GM10266 (cell line): ENCODE measurements at regions not wholly inside any gene's neighbourhood (a gene's known extent, or its start where the extent isn't known, plus 50 kb on each side); places are given as distances from the start of the nearest gene placed in this dataset.
"Not testable (repeated sequence)": the region's sequence is repeated elsewhere in the genome, so short reads cannot be mapped to it uniquely, and the experiment has no call there.

Experiments
- DNase-seq: peaks from one replicate; pipeline ENCODE4 v3.0.0; 2012; ENCODE audit errors: extremely low spot score
- TF ChIP-seq, protein P1 (sequence below): IDR thresholded peaks from 2 replicates; pipeline ENCODE4 v1.5.1; 2012; ENCODE audit warnings: mild to moderate bottlenecking, low read depth; ENCODE audit not compliant: control insufficient read depth, insufficient read depth; ENCODE audit errors: missing control alignments

DNA sequence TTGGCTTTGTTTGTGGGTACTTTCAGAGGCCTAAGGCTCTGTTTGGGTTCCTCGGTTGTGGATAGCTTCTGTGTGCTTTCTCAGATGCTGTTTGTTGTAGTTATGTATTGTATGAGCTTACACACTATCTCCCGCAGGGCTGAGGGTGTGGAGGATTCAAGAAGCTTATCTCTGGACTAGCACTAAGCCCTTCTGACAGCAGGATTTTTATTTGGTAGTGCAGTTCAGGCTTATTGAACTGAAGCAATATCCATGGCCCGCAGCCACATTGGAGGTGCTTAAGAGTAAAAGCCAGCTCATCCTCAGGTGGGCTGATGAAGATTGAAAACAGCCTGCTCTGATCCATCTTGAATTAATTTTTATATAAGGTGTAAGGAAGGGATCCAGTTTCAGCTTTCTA lies 128.2 kb downstream of the RASGEF1B start:
- TF ChIP-seq, protein P1, sequence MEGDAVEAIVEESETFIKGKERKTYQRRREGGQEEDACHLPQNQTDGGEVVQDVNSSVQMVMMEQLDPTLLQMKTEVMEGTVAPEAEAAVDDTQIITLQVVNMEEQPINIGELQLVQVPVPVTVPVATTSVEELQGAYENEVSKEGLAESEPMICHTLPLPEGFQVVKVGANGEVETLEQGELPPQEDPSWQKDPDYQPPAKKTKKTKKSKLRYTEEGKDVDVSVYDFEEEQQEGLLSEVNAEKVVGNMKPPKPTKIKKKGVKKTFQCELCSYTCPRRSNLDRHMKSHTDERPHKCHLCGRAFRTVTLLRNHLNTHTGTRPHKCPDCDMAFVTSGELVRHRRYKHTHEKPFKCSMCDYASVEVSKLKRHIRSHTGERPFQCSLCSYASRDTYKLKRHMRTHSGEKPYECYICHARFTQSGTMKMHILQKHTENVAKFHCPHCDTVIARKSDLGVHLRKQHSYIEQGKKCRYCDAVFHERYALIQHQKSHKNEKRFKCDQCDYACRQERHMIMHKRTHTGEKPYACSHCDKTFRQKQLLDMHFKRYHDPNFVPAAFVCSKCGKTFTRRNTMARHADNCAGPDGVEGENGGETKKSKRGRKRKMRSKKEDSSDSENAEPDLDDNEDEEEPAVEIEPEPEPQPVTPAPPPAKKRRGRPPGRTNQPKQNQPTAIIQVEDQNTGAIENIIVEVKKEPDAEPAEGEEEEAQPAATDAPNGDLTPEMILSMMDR = no peak
- no peak for DNase-seq

DNA sequence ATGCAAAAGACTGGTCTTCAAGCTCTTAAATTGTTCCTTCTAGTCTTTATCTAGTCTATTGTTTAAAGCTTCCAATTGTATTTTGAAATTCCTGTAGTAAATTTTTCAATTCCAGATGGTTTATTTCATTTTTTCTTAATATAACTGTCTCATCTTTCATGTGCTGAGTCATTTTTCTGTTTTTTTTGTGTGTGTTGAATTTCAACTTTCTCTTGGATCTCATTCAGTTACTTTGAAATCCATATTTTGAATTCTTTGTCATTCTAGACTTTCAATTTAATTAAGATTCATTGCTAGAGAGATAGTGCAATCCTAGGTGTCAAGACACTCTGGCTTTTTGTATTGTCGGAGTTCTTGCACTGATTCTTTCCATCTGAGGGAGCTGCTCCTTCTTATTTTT lies 128.0 kb upstream of the PRKG2 start:
- DNase-seq = no peak
- TF ChIP-seq, protein P1 = no peak

DNA sequence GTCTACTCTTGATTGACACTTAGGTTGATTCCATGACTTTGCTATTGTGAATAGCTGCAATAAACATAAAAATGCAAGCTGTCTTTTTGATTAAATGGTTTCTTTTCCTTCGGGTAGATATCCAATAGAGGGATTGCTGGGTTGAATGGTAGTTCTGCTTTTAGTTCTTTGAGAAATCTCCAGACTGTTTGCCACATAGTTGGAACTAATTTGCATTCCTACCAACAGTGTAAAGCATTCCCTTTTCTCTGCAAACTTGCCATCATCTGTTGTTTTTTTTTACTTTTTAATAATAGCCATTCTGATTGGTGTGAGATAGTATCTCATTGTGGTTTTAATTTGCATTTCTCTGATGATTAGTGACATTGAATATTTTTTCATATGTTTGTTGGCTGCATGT lies 122.2 kb upstream of the PRKG2 start:
- TF ChIP-seq, protein P1 = no peak
- DNase-seq = no peak

DNA sequence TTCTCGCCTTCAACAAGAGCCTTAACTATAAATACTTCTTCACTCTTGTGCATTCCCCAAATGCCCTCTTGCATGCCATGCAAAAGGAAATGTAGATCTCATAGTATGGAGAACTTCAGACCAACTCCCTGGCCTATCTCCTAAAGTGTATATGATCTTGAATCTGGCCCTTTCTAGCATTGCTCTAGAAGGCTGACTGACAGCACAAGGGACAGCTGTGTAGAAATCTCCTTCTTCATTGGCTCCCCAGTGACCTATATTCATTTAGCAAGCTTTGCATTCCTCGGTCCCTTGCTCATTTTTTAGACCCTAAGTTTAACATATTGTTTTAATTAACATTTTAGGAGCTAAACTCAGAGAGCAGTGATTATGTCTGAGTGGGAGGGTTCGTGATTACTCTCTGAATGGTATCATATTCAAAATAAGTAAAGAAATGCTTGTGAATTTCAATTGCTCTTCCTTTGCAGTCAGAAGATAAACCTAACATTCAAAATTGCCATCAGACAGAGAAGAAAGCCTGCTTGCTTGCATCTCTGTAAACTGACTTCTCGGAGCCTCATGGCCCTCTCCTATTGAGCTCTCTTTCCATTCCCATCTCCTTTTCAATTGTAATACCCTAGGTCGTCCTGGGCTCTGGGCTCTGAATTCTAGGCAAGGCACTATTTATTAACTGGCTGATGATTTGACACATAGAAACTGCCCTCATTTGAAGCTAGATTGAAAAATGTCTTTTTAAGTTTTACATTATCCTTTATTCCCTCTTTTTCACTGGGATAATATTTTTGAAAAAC lies 120.3 kb upstream of the PRKG2 start:
- no peak for DNase-seq
- TF ChIP-seq, protein P1 = no peak

DNA sequence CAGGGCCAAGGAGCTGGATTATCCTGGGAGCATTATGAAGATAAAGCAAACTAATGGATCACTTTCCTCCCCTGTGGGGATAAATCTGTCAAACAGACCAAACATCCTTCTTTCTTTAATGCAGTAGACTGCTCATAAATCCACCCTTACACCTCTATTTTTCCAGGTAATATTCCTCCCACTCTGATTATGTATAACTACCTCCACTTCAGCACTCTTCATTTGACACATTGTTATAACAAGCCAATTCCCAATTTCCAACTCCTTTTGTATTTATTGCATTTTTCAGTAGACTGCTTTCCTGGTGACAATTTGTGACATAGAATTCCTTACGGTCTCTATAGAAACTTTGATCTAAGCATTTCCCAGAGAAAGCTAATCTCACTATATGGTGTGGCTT lies 115.0 kb upstream of the PRKG2 start:
- DNase-seq = no peak
- TF ChIP-seq, protein P1 = no peak

DNA sequence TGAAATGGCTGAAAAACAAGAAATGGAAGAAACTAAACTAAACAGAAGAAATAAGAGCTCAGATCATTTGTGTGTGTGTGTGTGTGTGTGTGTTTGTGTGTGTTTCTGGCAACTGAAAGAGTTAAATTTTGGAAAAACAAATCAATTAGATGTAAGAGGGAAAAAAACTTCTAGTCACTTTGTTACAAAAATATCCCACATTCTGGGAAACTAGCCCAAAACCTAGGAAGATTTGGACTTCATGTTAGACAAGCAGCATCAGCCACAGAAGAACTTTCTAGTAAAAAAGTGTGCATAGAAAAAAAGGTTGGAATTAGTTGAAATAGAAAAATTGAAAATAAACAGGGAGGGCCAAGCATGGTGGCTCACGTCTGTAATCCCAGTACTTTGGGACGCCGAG lies 111.6 kb upstream of the PRKG2 start:
- TF ChIP-seq, protein P1 = no peak
- DNase-seq = no peak

DNA sequence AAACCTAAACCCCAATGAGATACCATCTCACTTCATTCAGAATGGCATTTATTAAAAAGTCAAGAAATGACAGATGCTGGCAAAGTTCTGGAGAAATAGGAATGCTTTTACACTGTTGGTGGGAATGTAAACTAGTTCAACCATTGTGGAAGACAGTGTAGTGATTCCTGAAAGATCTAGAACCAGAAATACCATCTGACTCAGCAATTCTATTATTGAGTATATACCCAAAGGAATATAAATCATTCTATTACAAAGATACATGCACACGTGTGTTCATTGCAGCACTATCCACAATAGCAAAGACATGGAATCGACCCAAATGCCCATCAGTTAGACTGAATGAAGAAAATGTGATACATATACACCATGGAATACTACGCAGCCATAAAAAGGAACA lies 109.6 kb upstream of the PRKG2 start:
- not testable (repeated sequence) for DNase-seq

DNA sequence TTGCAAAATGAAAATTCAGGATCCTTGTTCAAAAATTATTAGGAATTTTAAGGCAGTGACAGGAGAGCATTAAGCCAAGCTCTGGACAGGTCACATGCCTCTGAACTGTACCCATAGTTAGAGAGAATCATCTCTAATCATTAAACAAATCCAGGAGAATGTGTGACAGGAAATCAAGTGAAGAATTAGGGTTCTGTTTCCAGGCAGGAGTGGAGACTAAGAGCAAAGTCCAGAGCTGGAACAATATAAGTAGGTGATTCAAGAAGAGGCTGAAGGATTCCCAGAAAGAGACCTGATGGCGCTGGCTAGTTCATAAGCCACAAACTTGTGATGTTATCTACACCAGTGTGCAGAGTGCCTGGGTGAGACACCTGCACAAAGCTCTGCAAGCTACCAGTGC lies 104.6 kb upstream of the PRKG2 start:
- TF ChIP-seq, protein P1 = no peak
- DNase-seq = no peak
